IMR-90 (cell line): ENCODE measurements at regions not wholly inside any gene's neighbourhood (a gene's known extent, or its start where the extent isn't known, plus 50 kb on each side); places are given as distances from the start of the nearest gene placed in this dataset.

ENCODE experiments used
- ATAC-seq: fragments of 200-7000 bp; cut with Tn5 transposase; 2 replicates; pipeline ENCODE4 v1.9.1; 2020; ENCODE audit warnings: low read depth, mild to moderate bottlenecking, moderate library complexity
- BruUV-seq: library from RNA; stranded (reverse); fragments of 400-500 nt; replicated peaks from 2 replicates; lab custom pipeline; 2021; lab: Mats Ljungman, UMichigan
- CTCF ChIA-PET: fragments of 300-600 bp; formaldehyde crosslinking; extraction: SDS; loops from one replicate; lab custom pipeline; 2021; ENCODE audit warnings: antibody characterized with exemption; lab: Yijun Ruan, JAX
- POLR2A ChIA-PET: fragments of 300-600 bp; sonication (Branson Sonifier 250); formaldehyde crosslinking; loops from one replicate; lab custom pipeline; 2022; ENCODE audit warnings: antibody characterized with exemption; ENCODE audit not compliant: unreplicated experiment; lab: Charles Lee
- DNase-seq: peaks from one replicate; pipeline ENCODE4 v3.0.0; 2013
- H2AFZ ChIP-seq: replicated peaks from 2 replicates; pipeline ENCODE3; 2013; ENCODE audit warnings: low read length, mild to moderate bottlenecking; ENCODE audit not compliant: poor library complexity
- H2AK5ac ChIP-seq: 2 replicates; pipeline ENCODE4 v1.6.1; 2013; ENCODE audit warnings: low read depth, low read length, inconsistent platforms
- H2AK9ac ChIP-seq: replicated peaks from 2 replicates; pipeline ENCODE3; 2013; ENCODE audit warnings: mild to moderate bottlenecking, low read depth, low read length, moderate library complexity; ENCODE audit not compliant: poor library complexity
- H2BK120ac ChIP-seq: 2 replicates; pipeline ENCODE4 v1.6.1; 2013; ENCODE audit warnings: low read depth, low read length, inconsistent platforms
- H2BK15ac ChIP-seq: 3 replicates; pipeline ENCODE4 v1.6.1; 2013; ENCODE audit warnings: low read depth, low read length, inconsistent platforms
- H2BK20ac ChIP-seq: 2 replicates; pipeline ENCODE4 v1.6.1; 2013; ENCODE audit warnings: low read depth, mild to moderate bottlenecking, inconsistent platforms, low read length, moderate library complexity
- H2BK5ac ChIP-seq: 2 replicates; pipeline ENCODE4 v1.6.1; 2013; ENCODE audit warnings: mild to moderate bottlenecking, low read depth, low read length, inconsistent platforms; ENCODE audit not compliant: poor library complexity, severe bottlenecking
- H3K14ac ChIP-seq: replicated peaks from 2 replicates; pipeline ENCODE4 v1.6.1; 2013; ENCODE audit warnings: low read depth, low read length, inconsistent platforms
- H3K18ac ChIP-seq: 2 replicates; pipeline ENCODE4 v1.6.1; 2013; ENCODE audit warnings: low read depth, low read length, control low read depth
- H3K23ac ChIP-seq: 2 replicates; pipeline ENCODE4 v1.6.1; 2013; ENCODE audit warnings: low read depth, low read length, inconsistent platforms
- H3K27ac ChIP-seq: 2 replicates; pipeline ENCODE4 v1.5.1; 2013; ENCODE audit warnings: mild to moderate bottlenecking, control low read depth, low read length; ENCODE audit not compliant: insufficient read depth
- H3K27me3 ChIP-seq: 2 replicates; pipeline ENCODE4 v1.6.1; 2013; ENCODE audit warnings: low read length; ENCODE audit not compliant: control insufficient read depth, insufficient read depth
- H3K36me3 ChIP-seq: 2 replicates; pipeline ENCODE4 v1.6.1; 2013; ENCODE audit warnings: low read length, mixed read lengths; ENCODE audit not compliant: control insufficient read depth, insufficient read depth
- H3K4ac ChIP-seq: 2 replicates; pipeline ENCODE4 v1.6.1; 2013; ENCODE audit warnings: low read depth, low read length, inconsistent platforms
- H3K4me1 ChIP-seq: 2 replicates; pipeline ENCODE4 v1.6.1; 2013; ENCODE audit warnings: low read length, mixed read lengths; ENCODE audit not compliant: control insufficient read depth, insufficient read depth
- H3K4me2 ChIP-seq: 2 replicates; pipeline ENCODE4 v1.6.1; 2013; ENCODE audit warnings: low read depth, mild to moderate bottlenecking, control low read depth, low read length, moderate library complexity
- H3K4me3 ChIP-seq: 2 replicates; pipeline ENCODE4 v1.5.1; 2013; ENCODE audit warnings: low read depth, mild to moderate bottlenecking, control low read depth, low read length, moderate library complexity; ENCODE audit not compliant: insufficient read depth
- H3K56ac ChIP-seq: 2 replicates; pipeline ENCODE4 v1.6.1; 2013; ENCODE audit warnings: low read length, inconsistent platforms; ENCODE audit not compliant: insufficient read depth; ENCODE audit errors: extremely low read depth
- H3K79me1 ChIP-seq, 2 experiments: 2 replicates each; pipeline ENCODE4 v1.6.1; 2013; ENCODE audit warnings: low read length in 2 of 2, inconsistent platforms in 1 of 2, low read depth in 1 of 2
- H3K9ac ChIP-seq: 2 replicates; pipeline ENCODE4 v1.6.1; 2013; ENCODE audit warnings: low read depth, low read length, control low read depth
- H3K9me1 ChIP-seq: 2 replicates; pipeline ENCODE4 v1.6.1; 2013; ENCODE audit warnings: low read length, inconsistent platforms; ENCODE audit not compliant: insufficient read depth
- H3K9me3 ChIP-seq: 2 replicates; pipeline ENCODE4 v1.6.1; 2013; ENCODE audit warnings: low read length; ENCODE audit not compliant: control insufficient read depth, insufficient read depth
- H4K20me1 ChIP-seq: 2 replicates; pipeline ENCODE4 v1.6.1; 2013; ENCODE audit warnings: low read length, inconsistent platforms; ENCODE audit not compliant: insufficient read depth
- H4K5ac ChIP-seq: 2 replicates; pipeline ENCODE4 v1.6.1; 2013; ENCODE audit warnings: mild to moderate bottlenecking, low read depth, low read length, control low read depth
- H4K8ac ChIP-seq, 2 experiments: 2 replicates each; pipeline ENCODE4 v1.6.1; 2013; ENCODE audit warnings: low read depth in 2 of 2, low read length in 2 of 2, control low read depth in 1 of 2, inconsistent platforms in 1 of 2
- H4K91ac ChIP-seq: 2 replicates; pipeline ENCODE4 v1.6.1; 2013; ENCODE audit warnings: low read depth, low read length, inconsistent platforms; ENCODE audit not compliant: insufficient read depth
- BHLHE40 ChIP-seq: fragments of 150-350 bp; IDR thresholded peaks from 2 replicates; pipeline ENCODE4 v1.6.1; 2016; ENCODE audit warnings: mild to moderate bottlenecking, low read depth, low read length
- CEBPB ChIP-seq: IDR thresholded peaks from 2 replicates; pipeline ENCODE4 v1.6.1; 2012; ENCODE audit warnings: low read depth, low read length, improper control_type of control experiment
- CHD1 ChIP-seq: IDR thresholded peaks from 2 replicates; pipeline ENCODE4 v1.6.1; 2012; ENCODE audit warnings: low read depth, low read length, improper control_type of control experiment
- ELK1 ChIP-seq: fragments of 150-350 bp; IDR thresholded peaks from 2 replicates; pipeline ENCODE4 v1.6.1; 2016; ENCODE audit warnings: low read depth, mild to moderate bottlenecking, low read length, moderate library complexity, borderline replicate concordance
- FOS ChIP-seq: fragments of 150-350 bp; IDR thresholded peaks from 2 replicates; pipeline ENCODE4 v1.6.1; 2016; ENCODE audit warnings: low read depth, low read length
- MAFK ChIP-seq: IDR thresholded peaks from 2 replicates; pipeline ENCODE4 v1.6.1; 2012; ENCODE audit warnings: low read depth, low read length, improper control_type of control experiment
- MAZ ChIP-seq: IDR thresholded peaks from 2 replicates; pipeline ENCODE4 v1.6.1; 2012; ENCODE audit warnings: low read depth, mild to moderate bottlenecking, low read length, improper control_type of control experiment, moderate library complexity, borderline replicate concordance
- MXI1 ChIP-seq: IDR thresholded peaks from 2 replicates; pipeline ENCODE4 v1.6.1; 2012; ENCODE audit warnings: low read depth, mild to moderate bottlenecking, low read length, moderate library complexity, borderline replicate concordance
- NFE2L2 ChIP-seq: fragments of 150-350 bp; IDR thresholded peaks from 2 replicates; pipeline ENCODE4 v1.6.1; 2016; ENCODE audit warnings: low read depth, mild to moderate bottlenecking, low read length
- POLR2A ChIP-seq: IDR thresholded peaks from 2 replicates; pipeline ENCODE4 v1.6.1; 2012; ENCODE audit warnings: mild to moderate bottlenecking, low read depth, low read length
- RAD21 ChIP-seq: IDR thresholded peaks from 2 replicates; pipeline ENCODE4 v1.6.1; 2012; ENCODE audit warnings: low read length, improper control_type of control experiment
- WGBS, 2 experiments: methylation state at CpG; one replicate each; pipeline versions ENCODE4 v1.1.5 to v1.1.7; 2013; ENCODE audit warnings: missing lambda C conversion rate in 2 of 2; ENCODE audit not compliant: insufficient read length in 1 of 2; ENCODE audit errors: extremely low coverage in 2 of 2; 5-methylcytosine and 5-hydroxymethylcytosine counted together
- dilution Hi-C: fragments of 300-500 bp; cut with HindIII; formaldehyde crosslinking; loops from one replicate; pipeline ENCODE4 v1.14.3; 2018; ENCODE audit warnings: low sequenced_read_pairs; ENCODE audit not compliant: unreplicated experiment
- in situ Hi-C: fragments of 300-500 bp; cut with MboI; formaldehyde crosslinking; loops from 3 replicates; pipeline ENCODE4 v1.14.3; 2019; ENCODE audit warnings: low sequenced_read_pairs, inconsistent platforms, mixed read lengths
- intact Hi-C: fragments of 100-400 bp; cut with micrococcal nuclease; formaldehyde crosslinking; loops from 2 replicates; pipeline ENCODE4 v1.10.0; 2022
- TF ChIP-seq, protein P1 (sequence below): fragments of 150-350 bp; IDR thresholded peaks from 2 replicates; pipeline ENCODE4 v1.6.1; 2017; ENCODE audit warnings: mild to moderate bottlenecking, antibody characterized with exemption, low read length, low read depth
- TF ChIP-seq, protein P2 (sequence below): conservative IDR thresholded peaks from 2 replicates; pipeline ENCODE4 v1.5.1; 2012; ENCODE audit warnings: mild to moderate bottlenecking, low read depth, low read length, improper control_type of control experiment

- no peaks in the 10 kb centered on the region for H4K20me1 ChIP-seq
- H3K79me1 ChIP-seq, result no peaks in the 10 kb centered on the region
- no peak overlapping the region for H2AK9ac ChIP-seq
- no peak overlapping the region for H2BK120ac ChIP-seq
- no peak overlapping the region for H2AFZ ChIP-seq
- H3K27me3 ChIP-seq, result no peaks in the 10 kb centered on the region; the same call in 1 of the 2 replicates
- H3K4me1 ChIP-seq, result no peaks in the 10 kb centered on the region
- no peak overlapping the region for H4K5ac ChIP-seq
- H3K9me3 ChIP-seq, result no peaks in the 10 kb centered on the region
- intact Hi-C loops (no loop called here), in situ Hi-C loops (no loop called here), dilution Hi-C loops (no loop called here)
- H3K4ac ChIP-seq, result no peak overlapping the region
- H2BK20ac ChIP-seq, result no peak overlapping the region
- no peak overlapping the region for H4K8ac ChIP-seq
- no TSS peak for BruUV-seq
- no peak overlapping the region for H3K4me2 ChIP-seq
- POLR2A ChIA-PET, result no interaction called here
- no peak for TF ChIP-seq MXI1
- TF ChIP-seq, protein P1, sequence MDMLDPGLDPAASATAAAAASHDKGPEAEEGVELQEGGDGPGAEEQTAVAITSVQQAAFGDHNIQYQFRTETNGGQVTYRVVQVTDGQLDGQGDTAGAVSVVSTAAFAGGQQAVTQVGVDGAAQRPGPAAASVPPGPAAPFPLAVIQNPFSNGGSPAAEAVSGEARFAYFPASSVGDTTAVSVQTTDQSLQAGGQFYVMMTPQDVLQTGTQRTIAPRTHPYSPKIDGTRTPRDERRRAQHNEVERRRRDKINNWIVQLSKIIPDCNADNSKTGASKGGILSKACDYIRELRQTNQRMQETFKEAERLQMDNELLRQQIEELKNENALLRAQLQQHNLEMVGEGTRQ, result no peak
- TF ChIP-seq ELK1, result no peak
- TF ChIP-seq MAFK, result no peak
- TF ChIP-seq NFE2L2, result no peak
- TF ChIP-seq BHLHE40, result no peak
- TF ChIP-seq, protein P2, sequence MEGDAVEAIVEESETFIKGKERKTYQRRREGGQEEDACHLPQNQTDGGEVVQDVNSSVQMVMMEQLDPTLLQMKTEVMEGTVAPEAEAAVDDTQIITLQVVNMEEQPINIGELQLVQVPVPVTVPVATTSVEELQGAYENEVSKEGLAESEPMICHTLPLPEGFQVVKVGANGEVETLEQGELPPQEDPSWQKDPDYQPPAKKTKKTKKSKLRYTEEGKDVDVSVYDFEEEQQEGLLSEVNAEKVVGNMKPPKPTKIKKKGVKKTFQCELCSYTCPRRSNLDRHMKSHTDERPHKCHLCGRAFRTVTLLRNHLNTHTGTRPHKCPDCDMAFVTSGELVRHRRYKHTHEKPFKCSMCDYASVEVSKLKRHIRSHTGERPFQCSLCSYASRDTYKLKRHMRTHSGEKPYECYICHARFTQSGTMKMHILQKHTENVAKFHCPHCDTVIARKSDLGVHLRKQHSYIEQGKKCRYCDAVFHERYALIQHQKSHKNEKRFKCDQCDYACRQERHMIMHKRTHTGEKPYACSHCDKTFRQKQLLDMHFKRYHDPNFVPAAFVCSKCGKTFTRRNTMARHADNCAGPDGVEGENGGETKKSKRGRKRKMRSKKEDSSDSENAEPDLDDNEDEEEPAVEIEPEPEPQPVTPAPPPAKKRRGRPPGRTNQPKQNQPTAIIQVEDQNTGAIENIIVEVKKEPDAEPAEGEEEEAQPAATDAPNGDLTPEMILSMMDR, result no peak
- no peak for TF ChIP-seq POLR2A
- no peak for TF ChIP-seq MAZ
- no peak for TF ChIP-seq CEBPB
- no peak for TF ChIP-seq FOS
- TF ChIP-seq RAD21, result no peak
- no peak for TF ChIP-seq CHD1
- no peak overlapping the region for H3K9ac ChIP-seq
- peak; percentile 6 for DNase-seq
- no peaks in the 10 kb centered on the region for H3K9me1 ChIP-seq
- H2BK5ac ChIP-seq, result no peak overlapping the region
- H3K14ac ChIP-seq, result no peak overlapping the region
- H3K27ac ChIP-seq, result no peak overlapping the region
- ATAC-seq, result no peak
- CTCF ChIA-PET, result no interaction called here
- H2BK15ac ChIP-seq, result no peak overlapping the region
- H4K91ac ChIP-seq, result no peak overlapping the region
- no peak overlapping the region for H3K23ac ChIP-seq
- H3K4me3 ChIP-seq, result no peak overlapping the region
- no peak overlapping the region for H3K18ac ChIP-seq
- H3K36me3 ChIP-seq, result no peaks in the 10 kb centered on the region
- H3K56ac ChIP-seq, result no peak overlapping the region
- H2AK5ac ChIP-seq, result no peak overlapping the region
- WGBS, 2 experiments, result no CpG with 5 or more reads among the region's 1 CpG
Observed at GRCh38 chr2:121910139-121910538, 154.7 kb downstream of the TSN start.
